ENCODE measurements at regions not wholly inside any gene's neighbourhood (a gene's known extent, or its start where the extent isn't known, plus 50 kb on each side); places are given as distances from the start of the nearest gene placed in this dataset.

DNA sequence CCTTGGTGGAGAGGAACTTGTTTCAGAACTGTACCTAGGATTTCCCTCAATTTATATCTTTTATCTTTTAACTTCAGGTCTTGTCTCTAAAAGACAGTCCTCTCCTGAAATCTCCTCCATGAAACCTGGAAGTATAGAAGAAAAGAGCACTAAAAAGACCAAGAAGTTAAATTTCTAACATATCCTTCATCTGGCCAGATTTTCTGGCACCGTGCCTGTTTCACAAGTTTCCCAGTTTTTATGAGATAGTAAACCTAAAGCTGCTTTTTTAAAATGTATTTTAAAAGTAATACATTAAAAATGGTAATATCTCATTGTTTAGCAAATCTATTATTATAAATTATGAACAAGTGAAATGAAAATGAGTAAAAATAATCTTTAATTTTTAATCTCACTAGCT, 348.3 kb upstream of the RSPO3 start:
- Histone ChIP-seq H3K9me3 (ENCODE audit: insufficient read depth, low read depth, low read length) (no peaks in the 10 kb centered on the region), H3K4me3 (ENCODE audit: low read length, poor library complexity, severe bottlenecking) (no peak overlapping the region), H3K36me3 (ENCODE audit: insufficient read depth, low read length) (no peaks in the 10 kb centered on the region), H3K27me3 (ENCODE audit: insufficient read depth, low read length, poor library complexity, severe bottlenecking) (no peaks in the 10 kb centered on the region), H4K20me1 (ENCODE audit: insufficient read depth, low read length, poor library complexity, severe bottlenecking) (no peaks in the 10 kb centered on the region), H2AFZ (ENCODE audit: low read length) (no peak overlapping the region), H3K9me2 (replicated peaks; ENCODE audit: low read depth, low read length) (no peaks in the 10 kb centered on the region), H3K9ac (ENCODE audit: low read depth, low read length, poor library complexity, severe bottlenecking) (no peak overlapping the region), H3F3A (ENCODE audit: low read depth) (no peaks in the 10 kb centered on the region), H3K4me1 (ENCODE audit: insufficient read depth, low read length, poor library complexity, severe bottlenecking) (no peaks in the 10 kb centered on the region), H3K79me2 (ENCODE audit: insufficient read depth, low read length) (no peaks in the 10 kb centered on the region), H3K4me2 (ENCODE audit: low read depth, low read length, poor library complexity, severe bottlenecking) (no peak overlapping the region)
- TF ChIP-seq EZH2phosphoT487 (IDR thresholded peaks at IDR 0.05; ENCODE audit: borderline replicate concordance) (no peak), CTCF (conservative IDR thresholded peaks at IDR 0.05; ENCODE audit: low read length) (no peak)

DNA sequence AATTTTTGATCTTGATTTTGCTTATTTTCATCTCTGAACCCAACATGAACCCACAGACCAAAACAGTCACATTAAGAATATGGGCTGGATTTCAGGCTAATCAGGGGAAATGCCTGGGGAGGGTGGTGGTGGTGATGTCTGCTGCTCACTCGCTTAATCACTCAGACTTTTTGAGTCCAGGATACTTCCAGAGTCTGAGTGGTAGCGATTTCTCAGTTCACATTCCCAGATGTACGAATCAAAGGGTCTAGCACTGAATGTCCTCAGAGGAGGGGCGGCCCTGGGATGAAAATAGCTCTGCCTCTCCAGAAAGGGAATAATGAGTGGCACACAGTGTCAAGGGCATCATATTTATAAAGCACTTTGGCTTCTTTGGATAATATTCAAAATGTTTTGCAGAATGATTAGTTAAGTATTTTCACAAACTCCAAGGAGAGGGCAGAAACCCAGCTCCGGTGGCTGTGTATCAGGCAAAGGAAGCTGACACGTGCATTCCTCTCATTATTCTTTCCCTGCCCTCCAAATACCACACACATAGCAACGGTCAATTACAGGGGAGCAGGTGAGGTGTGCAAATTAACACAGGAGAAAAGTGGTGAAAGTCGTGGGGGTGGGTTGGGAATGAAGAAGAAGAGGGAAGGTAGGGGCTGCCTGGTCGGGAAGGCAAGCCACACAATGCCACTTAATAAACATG, 345.2 kb upstream of the RSPO3 start:
- no peaks in the 10 kb centered on the region for H3K4me1 ChIP-seq (ENCODE audit: insufficient read depth, low read length, poor library complexity, severe bottlenecking)
- H3K79me2 ChIP-seq (ENCODE audit: insufficient read depth, low read length) = no peaks in the 10 kb centered on the region
- H2AFZ ChIP-seq (ENCODE audit: low read length) = no peak overlapping the region
- H4K20me1 ChIP-seq (ENCODE audit: insufficient read depth, low read length, poor library complexity, severe bottlenecking) = no peaks in the 10 kb centered on the region
- no peaks in the 10 kb centered on the region for H3K36me3 ChIP-seq (ENCODE audit: insufficient read depth, low read length)
- H3K4me2 ChIP-seq (ENCODE audit: low read depth, low read length, poor library complexity, severe bottlenecking) = no peak overlapping the region
- no peak overlapping the region for H3K4me3 ChIP-seq (ENCODE audit: low read length, poor library complexity, severe bottlenecking)
- H3K9me2 ChIP-seq (replicated peaks; ENCODE audit: low read depth, low read length) = no peaks in the 10 kb centered on the region
- no peaks in the 10 kb centered on the region for H3K9me3 ChIP-seq (ENCODE audit: insufficient read depth, low read depth, low read length)
- H3K9ac ChIP-seq (ENCODE audit: low read depth, low read length, poor library complexity, severe bottlenecking) = no peak overlapping the region
- TF ChIP-seq CTCF (conservative IDR thresholded peaks at IDR 0.05; ENCODE audit: low read length) (no peak), EZH2phosphoT487 (IDR thresholded peaks at IDR 0.05; ENCODE audit: borderline replicate concordance) (no peak)
- no peaks in the 10 kb centered on the region for H3K27me3 ChIP-seq (ENCODE audit: insufficient read depth, low read length, poor library complexity, severe bottlenecking)
- no peaks in the 10 kb centered on the region for H3F3A ChIP-seq (ENCODE audit: low read depth)

- no peaks in the 10 kb centered on the region for H3F3A ChIP-seq (ENCODE audit: low read depth)
Measured at GRCh38 chr6:126779331-126779730, 339.1 kb upstream of the RSPO3 start.

More at GRCh38 chr6:126779331-126779730, 339.1 kb upstream of the RSPO3 start:
- no peak overlapping the region for H3K4me3 ChIP-seq (ENCODE audit: low read length, poor library complexity, severe bottlenecking)
- H3K4me1 ChIP-seq (ENCODE audit: insufficient read depth, low read length, poor library complexity, severe bottlenecking) = no peaks in the 10 kb centered on the region
- no peak for TF ChIP-seq CTCF (conservative IDR thresholded peaks at IDR 0.05; ENCODE audit: low read length)
- no peaks in the 10 kb centered on the region for H3K27me3 ChIP-seq (ENCODE audit: insufficient read depth, low read length, poor library complexity, severe bottlenecking)
- no peaks in the 10 kb centered on the region for H4K20me1 ChIP-seq (ENCODE audit: insufficient read depth, low read length, poor library complexity, severe bottlenecking)
- H3K9me2 ChIP-seq (replicated peaks; ENCODE audit: low read depth, low read length) = no peaks in the 10 kb centered on the region
- no peak overlapping the region for H2AFZ ChIP-seq (ENCODE audit: low read length)
- no peaks in the 10 kb centered on the region for H3K79me2 ChIP-seq (ENCODE audit: insufficient read depth, low read length)
- no peak overlapping the region for H3K9ac ChIP-seq (ENCODE audit: low read depth, low read length, poor library complexity, severe bottlenecking)
- H3K4me2 ChIP-seq (ENCODE audit: low read depth, low read length, poor library complexity, severe bottlenecking) = no peak overlapping the region
- H3K9me3 ChIP-seq (ENCODE audit: insufficient read depth, low read depth, low read length) = no peaks in the 10 kb centered on the region
- no peaks in the 10 kb centered on the region for H3K36me3 ChIP-seq (ENCODE audit: insufficient read depth, low read length)
